ENCODE measurements at regions not wholly inside any gene's neighbourhood (a gene's known extent, or its start where the extent isn't known, plus 50 kb on each side); places are given as distances from the start of the nearest gene placed in this dataset.
"Not testable (repeated sequence)": the region's sequence is repeated elsewhere in the genome, so short reads cannot be mapped to it uniquely, and the experiment has no call there.

- H3K4me3 ChIP-seq; intact Hi-C loops (cut with DNase I; ENCODE audit: low total_unique reads); DNase-seq; H3K27ac ChIP-seq; H3K9me3 ChIP-seq; H3K36me3 ChIP-seq; H3K4me1 ChIP-seq; H3K27me3 ChIP-seq (replicated peaks in 1 of 7): not testable (repeated sequence)
- WGBS, 5 donors, result 61 to 76% (median 71%) methylated on average over 5 of the region's 5 CpGs
Measured at GRCh38 chr4:118575726-118576125, 109.5 kb upstream of the METTL14 start.

- H3K4me1 ChIP-seq; H3K4me3 ChIP-seq; intact Hi-C loops (cut with DNase I; ENCODE audit: low total_unique reads); H3K9me3 ChIP-seq; H3K36me3 ChIP-seq; DNase-seq; H3K27ac ChIP-seq; H3K27me3 ChIP-seq (replicated peaks in 1 of 7): not testable (repeated sequence)
- 85 to 91% (median 89%) methylated on average over 12 to 13 of the region's 13 CpGs for WGBS, 5 donors
Measured at GRCh38 chr4:118576709-118577219, 108.4 kb upstream of the METTL14 start.

- H3K9me3 ChIP-seq, result no peaks in the 10 kb centered on the region
- intact Hi-C loops (cut with DNase I; ENCODE audit: low total_unique reads), result loop anchor here (5.0 kb wide), 1 partner anchor 308 kb away; no protein-coding TSS in a partner anchor
- H3K4me3 ChIP-seq, result no peak overlapping the region
- no peak overlapping the region for H3K27ac ChIP-seq
- peaks cover 0 to 36% (median 0%) of the 10 kb centered on the region in 7 donors for H3K27me3 ChIP-seq (replicated peaks in 1 of 7)
- H3K36me3 ChIP-seq, result no peaks in the 10 kb centered on the region
- H3K4me1 ChIP-seq, result no peaks in the 10 kb centered on the region
- 71 to 77% (median 74%) methylated on average over 5 of the region's 5 CpGs for WGBS, 5 donors
- TF ChIP-seq POLR2AphosphoS5 (IDR thresholded peaks at IDR 0.05) (no peak), POLR2A (IDR thresholded peaks at IDR 0.05) (no peak)
- no peak for DNase-seq
Measured at GRCh38 chr4:118585015-118585414, 100.2 kb upstream of the METTL14 start.

GRCh38 chr4:118586357-118586790 lies 98.8 kb upstream of the METTL14 start:
- Histone ChIP-seq H3K4me3 (no peak overlapping the region), H3K4me1 (peaks cover 0 to 12% (median 9%) of the 10 kb centered on the region in 6 donors), H3K36me3 (no peaks in the 10 kb centered on the region), H3K9me3 (no peaks in the 10 kb centered on the region), H3K27me3 (replicated peaks in 1 of 7) (peaks cover 0 to 28% (median 0%) of the 10 kb centered on the region in 7 donors), H3K27ac (peak overlapping the region in 2 of 8 donors; percentile 13 to 24)
- intact Hi-C loops (cut with DNase I; ENCODE audit: low total_unique reads), result loop anchor here (5.0 kb wide), 1 partner anchor 309 kb away; no protein-coding TSS in a partner anchor
- WGBS, 5 donors, result 48 to 63% (median 56%) methylated on average over 6 of the region's 6 CpGs
- DNase-seq, result no peak
- TF ChIP-seq POLR2AphosphoS5 (IDR thresholded peaks at IDR 0.05) (no peak), POLR2A (IDR thresholded peaks at IDR 0.05) (no peak), CTCF (IDR thresholded peaks at IDR 0.05 in 8 of 11, conservative IDR thresholded peaks at IDR 0.05 in 3 of 11) (no peak)

GRCh38 chr4:118587116-118587831 lies 97.9 kb upstream of the METTL14 start:
- intact Hi-C loops (cut with DNase I; ENCODE audit: low total_unique reads), result loop anchor here (5.0 kb wide), 1 partner anchor 310 kb away; no protein-coding TSS in a partner anchor
- DNase-seq, result no peak

More at GRCh38 chr4:118587116-118587831, 97.9 kb upstream of the METTL14 start:
- H3K36me3 ChIP-seq, result no peaks in the 10 kb centered on the region
- no peak overlapping the region for H3K27ac ChIP-seq
- H3K9me3 ChIP-seq, result no peaks in the 10 kb centered on the region
- WGBS, 5 donors, result 71 to 78% (median 75%) methylated on average over 9 of the region's 9 CpGs
- H3K4me3 ChIP-seq, result no peak overlapping the region
- peaks cover 0 to 26% (median 0%) of the 10 kb centered on the region in 7 donors for H3K27me3 ChIP-seq (replicated peaks in 1 of 7)
- TF ChIP-seq CTCF (IDR thresholded peaks at IDR 0.05 in 8 of 11, conservative IDR thresholded peaks at IDR 0.05 in 3 of 11), result no peak
- TF ChIP-seq POLR2A (IDR thresholded peaks at IDR 0.05), result no peak
- H3K4me1 ChIP-seq, result peaks cover 0 to 12% (median 9%) of the 10 kb centered on the region in 6 donors

All from spleen (tissue), 11 donors.